GM12878 (cell line): ENCODE measurements at regions not wholly inside any gene's neighbourhood (a gene's known extent, or its start where the extent isn't known, plus 50 kb on each side); places are given as distances from the start of the nearest gene placed in this dataset.
"Not testable (repeated sequence)": the region's sequence is repeated elsewhere in the genome, so short reads cannot be mapped to it uniquely, and the experiment has no call there.

Experiments
- CTCF ChIP-seq, 3 experiments: IDR thresholded peaks in 2 of 3; conservative IDR thresholded peaks in 1 of 3; 2 replicates each; pipeline ENCODE4 v1.5.1; 2011; ENCODE audit warnings: low read depth in 3 of 3, low read length in 3 of 3, mild to moderate bottlenecking in 3 of 3, control low read depth in 2 of 3, moderate library complexity in 2 of 3, inconsistent platforms in 1 of 3, mixed read lengths in 1 of 3; ENCODE audit not compliant: control insufficient read depth in 2 of 3, insufficient read depth in 1 of 3; ENCODE audit errors: extremely low read depth in 1 of 3
- EZH2 ChIP-seq: IDR thresholded peaks from 2 replicates; pipeline ENCODE4 v1.6.1; 2012; ENCODE audit warnings: low read depth, mild to moderate bottlenecking, control low read depth, inconsistent platforms, low read length, borderline replicate concordance; ENCODE audit not compliant: control insufficient read depth
- HDGF ChIP-seq: fragments of 450-650 bp; IDR thresholded peaks from 2 replicates; pipeline ENCODE4 v1.6.1; 2016; ENCODE audit warnings: antibody characterized with exemption
- JUNB ChIP-seq: IDR thresholded peaks from 2 replicates; pipeline ENCODE4 v1.6.1; 2016; ENCODE audit warnings: antibody characterized with exemption, mild to moderate bottlenecking
- POLR2A ChIP-seq: IDR thresholded peaks from 2 replicates; pipeline ENCODE4 v1.6.1; 2011; ENCODE audit warnings: low read depth, mild to moderate bottlenecking, low read length
- POLR2AphosphoS5 ChIP-seq: IDR thresholded peaks from 2 replicates; pipeline ENCODE4 v1.6.1; 2011; ENCODE audit warnings: mild to moderate bottlenecking, low read length, inconsistent platforms
- RAD21 ChIP-seq: IDR thresholded peaks from 2 replicates; pipeline ENCODE4 v1.6.1; 2011; ENCODE audit warnings: mild to moderate bottlenecking, low read depth, low read length, moderate library complexity; ENCODE audit not compliant: insufficient read depth
- RAD51 ChIP-seq: fragments of 450-650 bp; IDR thresholded peaks from 2 replicates; pipeline ENCODE4 v1.6.1; 2016; ENCODE audit warnings: moderate library complexity, mild to moderate bottlenecking, inconsistent platforms
- RB1 ChIP-seq: fragments of 450-650 bp; formaldehyde crosslinking; IDR thresholded peaks from 2 replicates; pipeline ENCODE4 v1.6.1; 2017; ENCODE audit warnings: mild to moderate bottlenecking, borderline replicate concordance
- RELA ChIP-seq: fragments of 450-650 bp; IDR thresholded peaks from 2 replicates; pipeline ENCODE4 v1.8.0; 2014; ENCODE audit warnings: borderline replicate concordance; ENCODE audit not compliant: partially characterized antibody
- SPI1 ChIP-seq: IDR thresholded peaks from 2 replicates; pipeline ENCODE4 v1.6.1; 2011; ENCODE audit warnings: low read depth, mild to moderate bottlenecking, low read length, moderate library complexity, borderline replicate concordance; ENCODE audit not compliant: insufficient read depth
- SUPT20H ChIP-seq: IDR thresholded peaks from 2 replicates; pipeline ENCODE4 v1.6.1; 2011; ENCODE audit warnings: low read depth, mild to moderate bottlenecking, low read length, moderate library complexity, borderline replicate concordance; ENCODE audit not compliant: control insufficient read depth
- ZNF207 ChIP-seq: fragments of 450-650 bp; IDR thresholded peaks from 2 replicates; pipeline ENCODE4 v1.6.1; 2014; ENCODE audit warnings: antibody characterized with exemption, mild to moderate bottlenecking, borderline replicate concordance

- not testable (repeated sequence) for TF ChIP-seq RAD51; CTCF (IDR thresholded peaks at IDR 0.05 in 2 of 3, conservative IDR thresholded peaks at IDR 0.05 in 1 of 3; ENCODE audit: control insufficient read depth in 2 of 3, extremely low read depth in 1 of 3, insufficient read depth in 1 of 3, low read depth in 3 of 3, low read length in 3 of 3); RELA; RB1; POLR2A; SPI1; EZH2; POLR2AphosphoS5; SUPT20H; ZNF207; HDGF; RAD21; JUNB
Measured at GRCh38 chr22:16105121-16105520, 415.3 kb downstream of the POTEH start.
